Activated CD8-positive, alpha-beta memory T cell treated with anti-CD3 and anti-CD28 coated beads, Interleukin-2, amount 50 U/mL, for 4 hours (primary cell): ENCODE measurements at regions not wholly inside any gene's neighbourhood (a gene's known extent, or its start where the extent isn't known, plus 50 kb on each side); places are given as distances from the start of the nearest gene placed in this dataset.

ENCODE experiments used
- DNase-seq: peaks from one replicate; pipeline ENCODE4 v3.0.0-alpha.2; 2020

- no peak for DNase-seq
Observed at GRCh38 chr1:56180520-56181190, 398.7 kb downstream of the PLPP3 start.

- DNase-seq: no peak
Observed at GRCh38 chr1:56179543-56179942, 399.8 kb downstream of the PLPP3 start.

GRCh38 chr1:56175211-56175610 is 404.2 kb downstream of the PLPP3 start:
- DNase-seq: no peak

GRCh38 chr1:56174176-56174885 is 405.0 kb downstream of the PLPP3 start:
- DNase-seq: no peak

- DNase-seq: no peak
Observed at GRCh38 chr1:56173736-56174135, 405.6 kb downstream of the PLPP3 start.

- no peak for DNase-seq
Observed at GRCh38 chr1:56171670-56172069, 407.7 kb downstream of the PLPP3 start.

GRCh38 chr1:56170784-56171320 is 408.5 kb downstream of the PLPP3 start:
- DNase-seq: no peak

GRCh38 chr1:56169856-56170255 is 409.5 kb downstream of the PLPP3 start:
- DNase-seq: no peak

- DNase-seq: no peak
Observed at GRCh38 chr1:56168176-56168575, 411.2 kb downstream of the PLPP3 start.

GRCh38 chr1:56167596-56167995 is 411.8 kb downstream of the PLPP3 start:
- no peak for DNase-seq

- DNase-seq: no peak
Observed at GRCh38 chr1:56160773-56161315, 418.5 kb downstream of the PLPP3 start.

- no peak for DNase-seq
Observed at GRCh38 chr1:56156971-56157876, 422.1 kb downstream of the PLPP3 start.

- DNase-seq: no peak
Observed at GRCh38 chr1:56153276-56153675, 426.1 kb downstream of the PLPP3 start.

- no peak for DNase-seq
Observed at GRCh38 chr1:56152635-56153034, 426.7 kb downstream of the PLPP3 start.

- no peak for DNase-seq
Observed at GRCh38 chr1:56151402-56151801, 428.0 kb downstream of the PLPP3 start.

GRCh38 chr1:56150441-56151215 is 428.7 kb downstream of the PLPP3 start:
- no peak for DNase-seq

- no peak for DNase-seq
Observed at GRCh38 chr1:56149761-56150160, 429.6 kb downstream of the PLPP3 start.

GRCh38 chr1:56148326-56149193 is 430.8 kb downstream of the PLPP3 start:
- DNase-seq: no peak

GRCh38 chr1:56147459-56147858 is 431.9 kb downstream of the PLPP3 start:
- no peak for DNase-seq

GRCh38 chr1:56147034-56147433 is 432.3 kb downstream of the PLPP3 start:
- no peak for DNase-seq

- DNase-seq: no peak
Observed at GRCh38 chr1:56146449-56146848, 432.9 kb downstream of the PLPP3 start.
